Urinary bladder (tissue), 3 donors: ENCODE measurements at regions not wholly inside any gene's neighbourhood (a gene's known extent, or its start where the extent isn't known, plus 50 kb on each side); places are given as distances from the start of the nearest gene placed in this dataset.
"Not testable (repeated sequence)": the region's sequence is repeated elsewhere in the genome, so short reads cannot be mapped to it uniquely, and the experiment has no call there.

Source experiments
- DNase-seq: peaks from one replicate; pipeline ENCODE4 v3.0.0-alpha.2; 2015; ENCODE audit errors: extremely low spot score
- H3K27ac ChIP-seq: one replicate; pipeline ENCODE4 v1.5.1; 2013; ENCODE audit warnings: low read depth, mild to moderate bottlenecking, moderate library complexity
- H3K36me3 ChIP-seq: one replicate; pipeline ENCODE4 v1.6.1; 2013; ENCODE audit warnings: mild to moderate bottlenecking, moderate library complexity; ENCODE audit not compliant: insufficient read depth
- H3K4me1 ChIP-seq: one replicate; pipeline ENCODE4 v1.6.1; 2013; ENCODE audit warnings: mild to moderate bottlenecking, moderate library complexity; ENCODE audit not compliant: insufficient read depth
- H3K4me3 ChIP-seq: one replicate; pipeline ENCODE4 v1.5.1; 2013; ENCODE audit warnings: low read depth, low read length
- WGBS: extraction: QIAGEN DNeasy Blood & Tissue Kit; methylation state at CpG from one replicate; pipeline ENCODE4 v1.1.7; 2013; 5-methylcytosine and 5-hydroxymethylcytosine counted together
- donor health status: healthy with polysubstance abuse.
- donor health status: healthy.

GRCh38 chr20:39967806-39968205 is 721.2 kb downstream of the MAFB start:
- Histone ChIP-seq H3K27ac (no peak overlapping the region), H3K36me3 (no peaks in the 10 kb centered on the region), H3K4me1 (no peaks in the 10 kb centered on the region), H3K4me3 (no peak overlapping the region)
- no peak for DNase-seq

DNA sequence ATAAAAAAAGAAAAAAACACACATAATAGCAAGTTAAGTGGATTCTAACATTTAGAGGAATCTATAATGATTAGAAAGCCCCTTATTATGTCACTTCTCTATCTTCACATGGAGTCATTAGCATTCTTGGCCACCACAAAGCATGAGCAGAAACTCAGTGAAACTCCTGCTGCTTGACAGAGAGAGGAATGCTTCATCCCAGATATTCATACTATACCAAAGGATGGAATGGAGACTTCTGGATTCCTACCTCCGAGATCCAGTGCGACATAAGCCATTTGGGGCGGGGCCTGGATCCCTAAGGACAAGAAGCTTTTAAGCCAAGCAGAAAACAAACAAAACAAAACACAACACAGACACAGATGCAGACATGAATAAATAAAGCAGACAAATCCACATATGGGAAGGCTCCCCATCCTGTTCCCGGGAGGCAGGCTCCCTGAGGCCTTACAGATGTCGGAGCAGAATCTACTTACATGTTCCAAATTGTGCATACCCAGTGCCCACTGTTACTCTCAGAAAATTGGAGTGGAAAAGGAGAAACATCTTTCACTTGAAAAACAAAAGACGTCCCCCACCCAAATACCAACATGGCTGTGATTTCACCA is 727.3 kb downstream of the MAFB start:
- no peak for DNase-seq
- WGBS: 65% methylated on average over 6 of the region's 6 CpGs
- Histone ChIP-seq H3K27ac (no peak overlapping the region), H3K4me3 (no peak overlapping the region), H3K4me1 (no peaks in the 10 kb centered on the region), H3K36me3 (no peaks in the 10 kb centered on the region)

DNA sequence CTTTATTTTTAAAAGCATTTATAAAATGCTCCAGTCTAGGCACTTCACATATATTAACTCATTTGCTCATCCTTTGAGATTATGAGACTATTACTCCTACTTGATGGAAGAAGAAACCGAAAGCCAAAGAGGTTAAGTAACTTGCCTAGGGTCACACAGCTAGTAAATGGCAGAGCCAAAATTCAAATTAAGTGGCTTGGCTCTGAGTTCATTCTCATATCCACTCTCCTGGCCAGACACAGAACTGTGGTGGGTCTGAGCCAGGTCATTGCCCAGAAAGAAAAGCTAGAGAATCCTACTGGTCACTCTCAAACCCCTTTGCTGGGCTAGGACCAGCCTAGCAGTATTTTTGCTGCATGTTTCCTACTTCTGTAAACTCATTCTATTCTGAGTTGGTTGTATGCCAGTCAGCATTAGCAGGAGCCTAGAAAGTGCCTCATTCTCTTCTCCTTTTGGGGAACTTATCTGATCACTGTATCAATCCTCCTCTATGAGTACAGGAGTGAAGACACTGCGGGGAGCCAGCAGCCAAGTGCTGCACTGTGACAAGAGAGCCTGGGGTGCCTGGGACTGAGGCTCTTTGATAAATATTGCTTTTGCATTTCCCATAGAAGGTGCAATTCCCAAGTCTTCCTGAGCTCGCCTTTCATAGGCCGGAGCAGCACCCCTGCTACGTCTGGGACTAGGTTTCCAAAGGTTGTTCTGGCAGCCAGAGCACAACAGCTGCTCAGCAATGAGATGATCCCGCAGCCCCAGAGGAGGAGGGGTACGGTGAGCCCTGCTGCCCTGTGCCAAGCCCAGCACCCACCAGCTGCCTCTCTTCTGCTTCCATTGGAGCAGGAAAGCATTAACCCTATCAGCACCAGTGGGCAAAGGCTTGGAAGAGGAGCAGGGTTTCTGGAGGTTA is 728.3 kb downstream of the MAFB start:
- H3K27ac ChIP-seq: no peak overlapping the region
- no peaks in the 10 kb centered on the region for H3K4me1 ChIP-seq
- H3K36me3 ChIP-seq: no peaks in the 10 kb centered on the region
- 30% methylated on average over 7 of the region's 7 CpGs for WGBS
- DNase-seq: no peak
- no peak overlapping the region for H3K4me3 ChIP-seq

- WGBS: 98% methylated on average over 3 of the region's 3 CpGs
- H3K36me3 ChIP-seq, H3K27ac ChIP-seq, H3K4me3 ChIP-seq, DNase-seq, H3K4me1 ChIP-seq: not testable (repeated sequence)
Observed at GRCh38 chr20:39957911-39958310, 731.1 kb downstream of the MAFB start.

- WGBS: 51% methylated on average over 2 of the region's 2 CpGs
- Histone ChIP-seq H3K4me3 (no peak overlapping the region), H3K27ac (no peak overlapping the region), H3K36me3 (no peaks in the 10 kb centered on the region), H3K4me1 (no peaks in the 10 kb centered on the region)
- no peak for DNase-seq
Observed at GRCh38 chr20:39954621-39955020, 734.4 kb downstream of the MAFB start.

DNA sequence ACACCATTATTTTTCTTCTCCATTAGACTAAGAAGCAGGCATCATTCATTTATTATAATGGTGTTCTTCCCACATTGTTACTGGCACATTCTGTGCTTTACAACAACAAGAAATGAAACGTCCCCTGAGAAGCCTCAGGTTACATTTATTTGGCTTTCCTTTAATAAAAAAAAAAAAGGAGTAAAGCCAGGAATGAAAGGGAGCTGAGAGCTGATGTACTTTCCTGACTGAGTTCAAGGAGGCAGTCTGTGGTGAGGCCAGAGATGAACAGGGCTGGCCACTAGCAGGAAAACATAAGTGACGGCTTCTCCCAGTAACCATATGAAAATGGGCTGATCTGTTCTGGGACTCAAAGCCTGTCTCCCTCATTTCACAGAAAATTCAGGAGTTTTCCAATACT is 742.1 kb downstream of the MAFB start:
- no peak overlapping the region for H3K27ac ChIP-seq
- H3K36me3 ChIP-seq: no peaks in the 10 kb centered on the region
- WGBS: 57% methylated on average over 2 of the region's 2 CpGs
- no peak overlapping the region for H3K4me3 ChIP-seq
- DNase-seq: no peak
- H3K4me1 ChIP-seq: no peaks in the 10 kb centered on the region

DNA sequence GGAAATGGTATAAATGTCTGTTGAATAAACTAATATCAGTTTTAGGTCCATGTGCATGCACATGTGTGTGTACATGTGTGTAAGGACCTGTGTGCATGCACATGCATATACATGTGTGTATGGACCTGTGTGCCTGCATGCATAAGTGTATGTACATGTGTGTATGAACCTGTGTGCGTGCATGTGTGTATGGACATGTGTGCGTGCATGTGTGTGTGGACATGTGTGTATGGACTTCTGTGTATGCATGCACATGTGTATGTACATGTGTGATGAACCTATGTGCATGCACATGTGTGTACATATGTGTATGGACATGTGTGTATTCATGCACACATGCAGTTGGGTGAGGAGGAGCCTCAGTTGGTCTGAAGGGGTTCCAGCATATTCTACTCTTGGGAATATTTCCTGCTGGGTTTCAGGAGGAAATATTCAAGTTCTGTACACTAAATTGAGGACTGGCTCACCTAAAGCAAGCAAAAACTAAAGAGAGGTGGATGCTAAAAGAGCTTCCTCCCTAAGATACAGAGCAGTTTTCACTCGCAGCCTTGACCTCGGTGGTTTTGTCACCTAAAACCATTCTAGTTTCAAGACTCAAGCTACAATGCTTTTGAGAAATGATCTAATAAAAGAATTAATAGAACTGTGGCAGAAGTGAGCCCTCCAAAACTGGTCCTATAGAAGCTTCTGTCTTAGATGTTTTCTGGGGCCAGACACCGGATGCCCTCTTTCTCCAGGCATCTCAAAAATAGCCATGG is 742.8 kb downstream of the MAFB start:
- no peaks in the 10 kb centered on the region for H3K36me3 ChIP-seq
- H3K4me3 ChIP-seq: no peak overlapping the region
- WGBS: 71% methylated on average over 5 of the region's 5 CpGs
- H3K4me1 ChIP-seq: no peaks in the 10 kb centered on the region
- no peak for DNase-seq
- H3K27ac ChIP-seq: no peak overlapping the region

DNA sequence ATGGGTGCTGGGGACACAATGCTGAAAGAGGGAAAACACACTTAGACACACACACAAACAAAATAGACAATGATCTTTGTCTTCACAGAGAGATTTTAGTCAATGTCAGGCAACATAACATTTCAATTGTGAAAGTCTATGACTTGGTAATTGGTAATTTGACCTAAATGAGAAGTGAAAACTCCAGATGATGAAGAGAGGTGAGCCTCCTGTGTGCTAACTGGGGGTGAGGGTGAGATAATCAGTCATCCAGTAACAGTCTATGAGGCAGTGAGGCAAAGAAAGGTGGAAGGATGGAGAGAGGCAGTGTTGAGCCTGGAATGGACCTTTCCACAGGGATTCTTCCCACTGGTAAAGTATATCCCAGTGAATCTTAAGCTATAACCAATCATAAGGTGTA is 744.2 kb downstream of the MAFB start:
- no peak for DNase-seq
- H3K4me1 ChIP-seq: no peaks in the 10 kb centered on the region
- H3K4me3 ChIP-seq: no peak overlapping the region
- no peaks in the 10 kb centered on the region for H3K36me3 ChIP-seq
- H3K27ac ChIP-seq: no peak overlapping the region

DNA sequence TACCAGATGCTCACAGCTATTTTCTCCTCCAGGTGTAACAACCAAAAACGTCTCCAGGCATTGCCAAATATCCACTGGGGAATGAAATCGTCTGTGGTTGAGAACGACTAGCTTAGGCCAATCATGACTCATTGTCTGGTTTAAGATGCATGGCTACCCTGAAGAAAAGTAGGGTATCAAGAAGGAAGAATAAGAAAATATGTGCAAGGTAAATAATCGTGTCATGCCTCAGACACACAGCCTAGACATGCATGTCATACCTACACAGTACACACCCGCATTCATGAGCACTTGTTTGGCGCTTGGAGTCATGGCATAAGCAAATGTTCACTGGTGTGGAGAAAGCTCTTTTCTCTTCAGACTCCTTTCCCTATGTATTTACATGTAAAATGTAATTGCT is 745.7 kb downstream of the MAFB start:
- no peak for DNase-seq
- WGBS: 79% methylated on average over 6 of the region's 6 CpGs
- no peak overlapping the region for H3K27ac ChIP-seq
- no peaks in the 10 kb centered on the region for H3K4me1 ChIP-seq
- no peak overlapping the region for H3K4me3 ChIP-seq
- H3K36me3 ChIP-seq: no peaks in the 10 kb centered on the region

DNA sequence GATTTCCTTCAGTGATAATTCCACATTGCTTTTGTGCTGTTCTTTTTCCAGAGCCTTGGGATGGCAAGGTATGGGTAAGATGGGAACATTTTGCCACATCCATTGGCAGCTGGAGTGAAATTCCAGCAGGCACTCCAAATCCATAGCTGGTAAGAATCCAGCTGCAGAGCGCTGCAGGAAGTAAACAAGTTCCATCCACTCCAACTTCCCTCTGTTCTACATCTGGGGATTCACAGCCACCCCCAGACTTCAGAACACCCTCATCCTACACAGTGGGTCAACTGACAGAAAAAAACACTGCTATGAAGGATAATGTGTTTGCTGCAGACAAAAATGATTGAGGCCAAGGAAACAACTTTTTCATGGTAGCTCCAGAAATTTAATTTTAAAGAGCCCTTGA is 747.8 kb downstream of the MAFB start:
- Histone ChIP-seq H3K36me3 (no peaks in the 10 kb centered on the region), H3K27ac (no peak overlapping the region), H3K4me1 (no peaks in the 10 kb centered on the region), H3K4me3 (no peak overlapping the region)
- DNase-seq: no peak
- WGBS: 22% methylated on average over 1 of the region's 1 CpG

- no peaks in the 10 kb centered on the region for H3K4me1 ChIP-seq
- WGBS: 44% methylated on average over 2 of the region's 2 CpGs
- no peak overlapping the region for H3K27ac ChIP-seq
- no peaks in the 10 kb centered on the region for H3K36me3 ChIP-seq
- H3K4me3 ChIP-seq: no peak overlapping the region
- no peak for DNase-seq
Observed at GRCh38 chr20:39939241-39939865, 749.7 kb downstream of the MAFB start.

DNA sequence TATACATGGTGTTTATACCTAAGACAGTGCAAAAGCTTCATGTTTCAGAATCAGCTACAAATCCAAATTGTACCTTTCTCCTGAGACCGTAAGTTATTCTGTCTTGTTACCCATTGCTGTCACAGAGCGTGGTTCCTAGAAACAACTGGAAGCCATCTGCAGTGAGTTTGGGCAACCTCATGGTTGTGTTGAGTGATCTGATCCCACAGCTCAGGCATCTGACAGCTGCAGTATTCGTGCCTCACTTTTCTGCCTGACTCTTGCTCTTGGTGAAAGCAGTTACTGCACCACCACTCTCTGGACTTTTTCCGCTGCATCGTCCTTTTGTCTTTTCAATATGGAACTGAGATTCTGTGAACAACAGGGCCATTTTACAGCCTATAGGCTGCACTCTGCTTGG is 752.6 kb downstream of the MAFB start:
- no peaks in the 10 kb centered on the region for H3K36me3 ChIP-seq
- no peak overlapping the region for H3K27ac ChIP-seq
- H3K4me1 ChIP-seq: no peaks in the 10 kb centered on the region
- 74% methylated on average over 5 of the region's 5 CpGs for whole genome bisulfite sequencing
- DNase-seq: no peak
- H3K4me3 ChIP-seq: no peak overlapping the region

GRCh38 chr20:39935901-39936300 is 753.1 kb downstream of the MAFB start:
- no peak overlapping the region for H3K27ac ChIP-seq
- no peak for DNase-seq
- no peaks in the 10 kb centered on the region for H3K36me3 ChIP-seq
- WGBS: 58% methylated on average over 4 of the region's 4 CpGs
- H3K4me1 ChIP-seq: no peaks in the 10 kb centered on the region
- no peak overlapping the region for H3K4me3 ChIP-seq
